ENCODE measurements at regions not wholly inside any gene's neighbourhood (a gene's known extent, or its start where the extent isn't known, plus 50 kb on each side); places are given as distances from the start of the nearest gene placed in this dataset.
"Not testable (repeated sequence)": the region's sequence is repeated elsewhere in the genome, so short reads cannot be mapped to it uniquely, and the experiment has no call there.

GRCh38 chr4:138389976-138390685 is 148.0 kb upstream of the SLC7A11 start:
- DNase-seq (ENCODE audit: low read depth in 4 of 4, low spot score in 3 of 4) = no peak

GRCh38 chr4:138374947-138375346 is 132.8 kb upstream of the SLC7A11 start:
- DNase-seq (ENCODE audit: low read depth in 4 of 4, low spot score in 3 of 4) = no peak

- DNase-seq (ENCODE audit: low read depth in 4 of 4, low spot score in 3 of 4) = peak in 1 of 4 donors; percentile 8
Observed at GRCh38 chr4:138367942-138368341, 125.8 kb upstream of the SLC7A11 start.

GRCh38 chr4:138352446-138352845 is 110.3 kb upstream of the SLC7A11 start:
- DNase-seq (ENCODE audit: low read depth in 4 of 4, low spot score in 3 of 4) = not testable (repeated sequence)

GRCh38 chr4:138348055-138348454 is 105.9 kb upstream of the SLC7A11 start:
- DNase-seq (ENCODE audit: low read depth in 4 of 4, low spot score in 3 of 4) = no peak

- no peak for DNase-seq (ENCODE audit: low read depth in 4 of 4, low spot score in 3 of 4)
Observed at GRCh38 chr4:138347561-138347960, 105.4 kb upstream of the SLC7A11 start.

GRCh38 chr4:138344851-138345250 is 102.7 kb upstream of the SLC7A11 start:
- DNase-seq (ENCODE audit: low read depth in 4 of 4, low spot score in 3 of 4) = no peak

- DNase-seq (ENCODE audit: low read depth in 4 of 4, low spot score in 3 of 4) = no peak
Observed at GRCh38 chr4:138344054-138344453, 101.9 kb upstream of the SLC7A11 start.

- no peak for DNase-seq (ENCODE audit: low read depth in 4 of 4, low spot score in 3 of 4)
Observed at GRCh38 chr4:138341739-138342415, 99.7 kb upstream of the SLC7A11 start.

- DNase-seq (ENCODE audit: low read depth in 4 of 4, low spot score in 3 of 4) = no peak
Observed at GRCh38 chr4:138338840-138339239, 96.7 kb upstream of the SLC7A11 start.

GRCh38 chr4:138338222-138338621 is 96.1 kb upstream of the SLC7A11 start:
- DNase-seq (ENCODE audit: low read depth in 4 of 4, low spot score in 3 of 4) = not testable (repeated sequence)

- peak in 3 of 4 donors; percentile 32 to 51 (median 42) for DNase-seq (ENCODE audit: low read depth in 4 of 4, low spot score in 3 of 4)
Observed at GRCh38 chr4:138334346-138335016, 92.3 kb upstream of the SLC7A11 start.

GRCh38 chr4:138332415-138332814 is 90.3 kb upstream of the SLC7A11 start:
- DNase-seq (ENCODE audit: low read depth in 4 of 4, low spot score in 3 of 4) = not testable (repeated sequence)

GRCh38 chr4:138330531-138330930 is 88.4 kb upstream of the SLC7A11 start:
- DNase-seq (ENCODE audit: low read depth in 4 of 4, low spot score in 3 of 4) = no peak

- DNase-seq (ENCODE audit: low read depth in 4 of 4, low spot score in 3 of 4) = no peak
Observed at GRCh38 chr4:138329506-138330070, 87.4 kb upstream of the SLC7A11 start.

GRCh38 chr4:138327338-138327737 is 85.2 kb upstream of the SLC7A11 start:
- DNase-seq (ENCODE audit: low read depth in 4 of 4, low spot score in 3 of 4) = no peak

GRCh38 chr4:138320831-138321230 is 78.7 kb upstream of the SLC7A11 start:
- no peak for DNase-seq (ENCODE audit: low read depth in 4 of 4, low spot score in 3 of 4)

- no peak for DNase-seq (ENCODE audit: low read depth in 4 of 4, low spot score in 3 of 4)
Observed at GRCh38 chr4:138320030-138320429, 77.9 kb upstream of the SLC7A11 start.

- DNase-seq (ENCODE audit: low read depth in 4 of 4, low spot score in 3 of 4) = no peak
Observed at GRCh38 chr4:138317175-138317748, 75.1 kb upstream of the SLC7A11 start.

GRCh38 chr4:138312536-138312911 is 70.4 kb upstream of the SLC7A11 start:
- no peak for DNase-seq (ENCODE audit: low read depth in 4 of 4, low spot score in 3 of 4)
